ENCODE measurements at regions not wholly inside any gene's neighbourhood (a gene's known extent, or its start where the extent isn't known, plus 50 kb on each side); places are given as distances from the start of the nearest gene placed in this dataset.

DNA sequence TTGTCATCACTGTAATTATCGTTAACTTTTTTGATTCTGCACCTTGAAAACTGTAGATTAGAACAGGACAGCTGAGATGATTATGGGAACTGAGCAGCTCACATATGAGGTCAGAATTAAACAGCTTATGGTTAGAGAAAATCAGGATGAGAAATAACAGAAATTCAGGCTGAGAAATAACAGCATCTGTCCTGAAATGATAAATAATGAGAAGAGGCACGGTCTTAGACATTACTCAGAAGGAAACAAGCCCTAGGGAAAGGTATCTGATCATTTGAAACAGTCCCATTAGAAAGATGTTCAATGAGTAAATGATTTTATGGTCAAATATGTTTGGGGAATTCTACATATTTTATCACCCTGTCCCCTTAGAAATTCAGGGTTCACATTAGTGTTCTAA lies 65.6 kb upstream of the PCGF5 start:
- H3K27ac Mint-ChIP-seq: no peak overlapping the region
- no peaks in the 10 kb centered on the region for H3K9me3 Mint-ChIP-seq (ENCODE audit: insufficient read depth)
- ChIA-PET CTCF (no interaction called here), POLR2A (no interaction called here)
- H3K9ac ChIP-seq (ENCODE audit: low read length): no peak overlapping the region
- H3K27ac ChIP-seq (ENCODE audit: low read length in 2 of 2): no peak overlapping the region
- H3K36me3 ChIP-seq (replicated peaks in 1 of 2; ENCODE audit: control extremely low read depth in 1 of 2, control insufficient read depth in 1 of 2, extremely low read depth in 1 of 2, insufficient read depth in 2 of 2, low read length in 1 of 2): no peaks in the 10 kb centered on the region
- ATAC-seq (ENCODE audit: low read depth) (no peak), DNase-seq (no peak)
- TF ChIP-seq, protein P1, sequence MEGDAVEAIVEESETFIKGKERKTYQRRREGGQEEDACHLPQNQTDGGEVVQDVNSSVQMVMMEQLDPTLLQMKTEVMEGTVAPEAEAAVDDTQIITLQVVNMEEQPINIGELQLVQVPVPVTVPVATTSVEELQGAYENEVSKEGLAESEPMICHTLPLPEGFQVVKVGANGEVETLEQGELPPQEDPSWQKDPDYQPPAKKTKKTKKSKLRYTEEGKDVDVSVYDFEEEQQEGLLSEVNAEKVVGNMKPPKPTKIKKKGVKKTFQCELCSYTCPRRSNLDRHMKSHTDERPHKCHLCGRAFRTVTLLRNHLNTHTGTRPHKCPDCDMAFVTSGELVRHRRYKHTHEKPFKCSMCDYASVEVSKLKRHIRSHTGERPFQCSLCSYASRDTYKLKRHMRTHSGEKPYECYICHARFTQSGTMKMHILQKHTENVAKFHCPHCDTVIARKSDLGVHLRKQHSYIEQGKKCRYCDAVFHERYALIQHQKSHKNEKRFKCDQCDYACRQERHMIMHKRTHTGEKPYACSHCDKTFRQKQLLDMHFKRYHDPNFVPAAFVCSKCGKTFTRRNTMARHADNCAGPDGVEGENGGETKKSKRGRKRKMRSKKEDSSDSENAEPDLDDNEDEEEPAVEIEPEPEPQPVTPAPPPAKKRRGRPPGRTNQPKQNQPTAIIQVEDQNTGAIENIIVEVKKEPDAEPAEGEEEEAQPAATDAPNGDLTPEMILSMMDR (IDR thresholded peaks at IDR 0.05): no peak
- no peak for TF ChIP-seq EZH2 (IDR thresholded peaks at IDR 0.05; ENCODE audit: borderline replicate concordance, insufficient read depth, low read depth, low read length, poor library complexity, severe bottlenecking)
- H3K4me3 ChIP-seq (ENCODE audit: control extremely low read depth in 1 of 5, extremely low read depth in 1 of 5, insufficient read depth in 1 of 5, low read depth in 2 of 5, low read length in 4 of 5): no peak overlapping the region
- H4K20me1 ChIP-seq (ENCODE audit: control insufficient read depth, insufficient read depth, low read length, poor library complexity, severe bottlenecking): no peaks in the 10 kb centered on the region
- no CpG with 5 or more reads among the region's 2 CpGs for WGBS (ENCODE audit: insufficient coverage)
- no peaks in the 10 kb centered on the region for H3K4me1 ChIP-seq (ENCODE audit: control insufficient read depth in 2 of 2, insufficient read depth in 2 of 2, low read length in 2 of 2)
- H3K4me2 ChIP-seq (replicated peaks; ENCODE audit: low read depth, low read length, poor library complexity, severe bottlenecking): no peak overlapping the region
- intact Hi-C loops (cut with micrococcal nuclease): no loop called here
- H3K27me3 Mint-ChIP-seq: no peaks in the 10 kb centered on the region
- no peak overlapping the region for H3K4me3 Mint-ChIP-seq
- no peaks in the 10 kb centered on the region for H3K9me3 ChIP-seq (ENCODE audit: control extremely low read depth in 1 of 3, control insufficient read depth in 2 of 3, insufficient read depth in 1 of 3, low read length in 2 of 3)
- H3K79me2 ChIP-seq (ENCODE audit: control insufficient read depth, insufficient read depth, low read length): no peaks in the 10 kb centered on the region
- no peaks in the 10 kb centered on the region for H3K4me1 Mint-ChIP-seq
- H2AFZ ChIP-seq (ENCODE audit: insufficient read depth, low read depth, low read length, poor library complexity, severe bottlenecking): no peak overlapping the region
- H3K27me3 ChIP-seq (replicated peaks in 1 of 4; ENCODE audit: control extremely low read depth in 1 of 4, control insufficient read depth in 3 of 4, insufficient read depth in 4 of 4, low read length in 3 of 4): no peaks in the 10 kb centered on the region

DNA sequence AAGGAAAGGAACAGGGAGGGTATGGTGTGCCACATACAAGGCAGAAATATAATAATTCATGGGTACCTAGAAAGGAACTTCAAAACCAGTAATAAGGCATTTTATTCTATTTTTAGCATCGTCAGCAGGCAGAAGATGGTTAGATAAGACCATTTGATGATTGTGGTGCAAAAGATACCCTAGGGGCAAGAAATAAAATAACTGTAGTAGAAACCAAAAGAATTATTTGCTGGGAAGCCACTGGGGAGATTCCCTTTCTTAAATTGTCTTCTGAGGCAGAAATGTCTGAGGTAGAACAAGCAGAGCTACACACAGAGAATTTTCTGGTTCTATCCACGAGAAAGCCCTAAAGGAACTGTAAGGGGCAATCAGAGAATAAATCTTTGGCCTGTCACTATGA lies 64.3 kb upstream of the PCGF5 start:
- POLR2A ChIA-PET: no interaction called here
- Histone ChIP-seq H3K79me2 (ENCODE audit: control insufficient read depth, insufficient read depth, low read length) (no peaks in the 10 kb centered on the region), H3K27me3 (replicated peaks in 1 of 4; ENCODE audit: control extremely low read depth in 1 of 4, control insufficient read depth in 3 of 4, insufficient read depth in 4 of 4, low read length in 3 of 4) (no peaks in the 10 kb centered on the region), H3K4me2 (replicated peaks; ENCODE audit: low read depth, low read length, poor library complexity, severe bottlenecking) (no peak overlapping the region), H3K4me1 (ENCODE audit: control insufficient read depth in 2 of 2, insufficient read depth in 2 of 2, low read length in 2 of 2) (no peaks in the 10 kb centered on the region), H3K9ac (ENCODE audit: low read length) (no peak overlapping the region), H3K27ac (ENCODE audit: low read length in 2 of 2) (no peak overlapping the region), H3K4me3 (ENCODE audit: control extremely low read depth in 1 of 5, extremely low read depth in 1 of 5, insufficient read depth in 1 of 5, low read depth in 2 of 5, low read length in 4 of 5) (no peak overlapping the region), H4K20me1 (ENCODE audit: control insufficient read depth, insufficient read depth, low read length, poor library complexity, severe bottlenecking) (no peaks in the 10 kb centered on the region), H2AFZ (ENCODE audit: insufficient read depth, low read depth, low read length, poor library complexity, severe bottlenecking) (no peak overlapping the region), H3K9me3 (ENCODE audit: control extremely low read depth in 1 of 3, control insufficient read depth in 2 of 3, insufficient read depth in 1 of 3, low read length in 2 of 3) (no peaks in the 10 kb centered on the region), H3K36me3 (replicated peaks in 1 of 2; ENCODE audit: control extremely low read depth in 1 of 2, control insufficient read depth in 1 of 2, extremely low read depth in 1 of 2, insufficient read depth in 2 of 2, low read length in 1 of 2) (no peaks in the 10 kb centered on the region)
- no peaks in the 10 kb centered on the region for H3K9me3 Mint-ChIP-seq (ENCODE audit: insufficient read depth)
- DNase-seq (no peak), ATAC-seq (ENCODE audit: low read depth) (no peak)
- no peak overlapping the region for H3K4me3 Mint-ChIP-seq
- H3K27ac Mint-ChIP-seq: no peak overlapping the region
- peaks cover 3% of the 10 kb centered on the region for H3K4me1 Mint-ChIP-seq
- CTCF ChIA-PET: no interaction called here
- intact Hi-C loops (cut with micrococcal nuclease): no loop called here
- H3K27me3 Mint-ChIP-seq: no peaks in the 10 kb centered on the region
- TF ChIP-seq, protein P1 (IDR thresholded peaks at IDR 0.05): no peak
- TF ChIP-seq EZH2 (IDR thresholded peaks at IDR 0.05; ENCODE audit: borderline replicate concordance, insufficient read depth, low read depth, low read length, poor library complexity, severe bottlenecking): no peak
- WGBS (ENCODE audit: insufficient coverage): no CpG with 5 or more reads among the region's 2 CpGs

Data from B cell (primary cell).